Upper lobe of left lung (tissue), 6 donors: ENCODE measurements at regions not wholly inside any gene's neighbourhood (a gene's known extent, or its start where the extent isn't known, plus 50 kb on each side); places are given as distances from the start of the nearest gene placed in this dataset.
A peak's percentile ranks its signal among the peaks of the same experiment; 100 is the strongest.

Source experiments
- ATAC-seq, 2 donors: fragments of 200-7000 bp; cut with Tn5 transposase; one replicate each; pipeline ENCODE4 v1.9.1; 2022; ENCODE audit warnings: mild to moderate bottlenecking in 2 of 2, moderate library complexity in 2 of 2; ENCODE audit not compliant: low FRiP score in 2 of 2
- DNase-seq, 2 donors: peaks; one replicate each; pipeline ENCODE4 v3.0.0-alpha.2; 2019 to 2020
- H3K27ac ChIP-seq, 4 donors: fragments of 200-600 bp; sonication (generic); one replicate each; pipeline ENCODE4 v1.5.1; 2016 to 2019
- H3K27me3 ChIP-seq, 4 donors: fragments of 200-600 bp; sonication (generic); one replicate each; pipeline ENCODE4 v1.5.1; 2017 to 2019
- H3K36me3 ChIP-seq, 4 donors: fragments of 200-600 bp; sonication (generic); one replicate each; pipeline ENCODE4 v1.5.1; 2016 to 2019
- H3K4me1 ChIP-seq, 4 donors: fragments of 200-600 bp; sonication (generic); one replicate each; pipeline ENCODE4 v1.5.1; 2018 to 2019
- H3K4me3 ChIP-seq, 4 donors: fragments of 200-600 bp; sonication (generic); one replicate each; pipeline ENCODE4 v1.5.1; 2017 to 2019; ENCODE audit warnings: mild to moderate bottlenecking in 2 of 4, moderate library complexity in 1 of 4
- H3K9me3 ChIP-seq, 4 donors: fragments of 200-600 bp; sonication (generic); one replicate each; pipeline ENCODE4 v1.5.1; 2018 to 2019
- EP300 ChIP-seq, 4 donors: sonication (generic); formaldehyde crosslinking; IDR thresholded peaks; one replicate each; pipeline ENCODE4 v1.5.1; 2017; ENCODE audit warnings: antibody characterized with exemption in 4 of 4, control low read depth in 2 of 4
- POLR2A ChIP-seq, 4 donors: fragments of 450-650 bp; IDR thresholded peaks; one replicate each; pipeline ENCODE4 v1.5.1; 2016 to 2017; ENCODE audit warnings: antibody characterized with exemption in 4 of 4, mild to moderate bottlenecking in 2 of 4
- POLR2AphosphoS5 ChIP-seq, 2 donors: sonication (generic); formaldehyde crosslinking; IDR thresholded peaks; one replicate each; pipeline ENCODE4 v1.5.1; 2017; ENCODE audit warnings: antibody characterized with exemption in 2 of 2
- WGBS, 2 donors: methylation state at CpG; one replicate each; pipeline ENCODE4 v1.1.5; 2017 to 2018; 5-methylcytosine and 5-hydroxymethylcytosine counted together
- TF ChIP-seq, protein P1 (sequence below), 6 experiments: fragments of 450-650 bp in 4 of 6; fragments of 200-600 bp in 2 of 6; sonication (generic) in 2 of 6; IDR thresholded peaks; one replicate each; pipeline ENCODE4 v1.5.1; 2016 to 2019; ENCODE audit warnings: antibody characterized with exemption in 6 of 6
- donor health status: DM: no; HTN: no; CAD: no; lungs with moderate emphysema.
- donor health status: DM: no; HTN: yes; CAD: no; lungs with severe emphysema.

DNA sequence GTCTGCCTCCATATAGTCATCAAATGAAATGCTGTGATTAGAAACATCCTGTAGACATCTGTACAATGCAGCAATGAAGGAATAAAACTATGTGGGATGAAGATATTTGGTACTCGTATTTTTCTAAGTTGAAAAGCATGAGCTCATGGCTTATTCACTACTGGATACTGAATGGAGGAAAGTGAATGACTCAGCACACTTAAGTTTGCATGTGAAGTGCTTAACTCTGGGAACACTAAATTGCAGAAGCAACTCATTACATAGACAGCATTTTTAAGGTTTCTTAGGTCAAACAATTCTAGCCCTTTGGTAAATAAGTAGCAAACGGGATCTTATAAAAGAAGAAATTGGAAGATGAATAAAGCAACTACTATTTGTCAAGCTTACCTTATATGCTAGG is 429.0 kb upstream of the MIR17HG start:
- WGBS, 2 donors: 40 to 49% methylated on average over 2 of the region's 2 CpGs
- Histone ChIP-seq H3K27ac (no peak overlapping the region), H3K27me3 (no peaks in the 10 kb centered on the region), H3K4me1 (no peaks in the 10 kb centered on the region), H3K36me3 (no peaks in the 10 kb centered on the region), H3K9me3 (no peaks in the 10 kb centered on the region), H3K4me3 (no peak overlapping the region)
- DNase-seq (no peak), ATAC-seq (peak in 1 of 2 donors; percentile 22)
- TF ChIP-seq EP300 (IDR thresholded peaks at IDR 0.05): no peak
- TF ChIP-seq POLR2AphosphoS5 (IDR thresholded peaks at IDR 0.05): no peak
- TF ChIP-seq, protein P1, sequence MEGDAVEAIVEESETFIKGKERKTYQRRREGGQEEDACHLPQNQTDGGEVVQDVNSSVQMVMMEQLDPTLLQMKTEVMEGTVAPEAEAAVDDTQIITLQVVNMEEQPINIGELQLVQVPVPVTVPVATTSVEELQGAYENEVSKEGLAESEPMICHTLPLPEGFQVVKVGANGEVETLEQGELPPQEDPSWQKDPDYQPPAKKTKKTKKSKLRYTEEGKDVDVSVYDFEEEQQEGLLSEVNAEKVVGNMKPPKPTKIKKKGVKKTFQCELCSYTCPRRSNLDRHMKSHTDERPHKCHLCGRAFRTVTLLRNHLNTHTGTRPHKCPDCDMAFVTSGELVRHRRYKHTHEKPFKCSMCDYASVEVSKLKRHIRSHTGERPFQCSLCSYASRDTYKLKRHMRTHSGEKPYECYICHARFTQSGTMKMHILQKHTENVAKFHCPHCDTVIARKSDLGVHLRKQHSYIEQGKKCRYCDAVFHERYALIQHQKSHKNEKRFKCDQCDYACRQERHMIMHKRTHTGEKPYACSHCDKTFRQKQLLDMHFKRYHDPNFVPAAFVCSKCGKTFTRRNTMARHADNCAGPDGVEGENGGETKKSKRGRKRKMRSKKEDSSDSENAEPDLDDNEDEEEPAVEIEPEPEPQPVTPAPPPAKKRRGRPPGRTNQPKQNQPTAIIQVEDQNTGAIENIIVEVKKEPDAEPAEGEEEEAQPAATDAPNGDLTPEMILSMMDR (IDR thresholded peaks at IDR 0.05): no peak
- TF ChIP-seq POLR2A (IDR thresholded peaks at IDR 0.05): no peak

- TF ChIP-seq, protein P1 (IDR thresholded peaks at IDR 0.05): no peak
- TF ChIP-seq EP300 (IDR thresholded peaks at IDR 0.05): no peak
- no peak for TF ChIP-seq POLR2A (IDR thresholded peaks at IDR 0.05)
- TF ChIP-seq POLR2AphosphoS5 (IDR thresholded peaks at IDR 0.05): no peak
- no peaks in the 10 kb centered on the region for H3K27me3 ChIP-seq
- no peaks in the 10 kb centered on the region for H3K36me3 ChIP-seq
- H3K27ac ChIP-seq: no peak overlapping the region
- no peaks in the 10 kb centered on the region for H3K4me1 ChIP-seq
- H3K4me3 ChIP-seq: no peak overlapping the region
- 74 to 80% methylated on average over 3 of the region's 3 CpGs for WGBS, 2 donors
- no peak for DNase-seq
- H3K9me3 ChIP-seq: no peaks in the 10 kb centered on the region
- no peak for ATAC-seq
These were observed 428.3 kb upstream of the MIR17HG start for GRCh38 chr13:90919153-90919552.

DNA sequence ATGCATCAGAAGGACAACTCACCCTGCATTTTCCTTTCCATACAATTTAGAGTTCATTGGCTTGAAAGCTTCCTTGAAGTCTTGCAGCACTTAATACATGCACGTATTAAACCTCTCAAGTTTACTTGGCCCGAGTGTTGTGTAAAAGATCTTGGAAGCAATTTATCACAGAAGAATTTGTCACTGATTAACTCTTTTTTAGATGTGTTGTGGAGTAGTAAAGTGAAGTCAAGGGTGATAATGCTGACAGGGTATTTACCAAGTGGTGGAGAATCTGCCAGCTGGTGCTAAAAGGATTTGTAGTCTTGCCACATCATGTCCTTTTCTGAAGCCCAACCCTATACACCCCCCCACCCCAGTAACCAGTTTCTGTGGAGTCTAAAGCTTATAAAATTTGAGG is 421.0 kb upstream of the MIR17HG start:
- no peak for TF ChIP-seq POLR2A (IDR thresholded peaks at IDR 0.05)
- TF ChIP-seq, protein P1 (IDR thresholded peaks at IDR 0.05): no peak
- no peak for TF ChIP-seq POLR2AphosphoS5 (IDR thresholded peaks at IDR 0.05)
- TF ChIP-seq EP300 (IDR thresholded peaks at IDR 0.05): no peak
- Histone ChIP-seq H3K27me3 (no peaks in the 10 kb centered on the region), H3K4me3 (no peak overlapping the region), H3K9me3 (no peaks in the 10 kb centered on the region), H3K27ac (no peak overlapping the region), H3K36me3 (no peaks in the 10 kb centered on the region), H3K4me1 (no peaks in the 10 kb centered on the region)
- DNase-seq (no peak), ATAC-seq (no peak)
- 33 to 34% methylated on average over 2 of the region's 2 CpGs for WGBS, 2 donors

DNA sequence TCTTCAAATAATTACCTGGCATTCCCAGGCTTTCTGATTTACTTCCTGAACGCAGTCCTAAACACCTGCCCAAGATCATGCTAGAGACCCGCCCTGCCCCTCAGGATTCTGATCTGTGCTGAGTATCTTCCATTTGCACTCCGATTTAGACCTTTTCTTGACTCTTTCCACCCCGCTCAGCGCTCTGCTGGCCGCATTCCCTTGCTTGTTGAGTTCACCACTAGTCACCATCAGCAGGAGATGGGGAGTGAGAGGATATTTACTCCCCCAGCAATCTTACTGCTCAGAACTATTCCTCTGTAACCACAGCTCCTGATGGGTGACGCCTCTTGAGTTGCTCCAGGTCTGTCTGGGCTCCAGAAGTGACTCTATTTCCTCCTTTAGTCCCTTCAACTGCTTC is 419.4 kb upstream of the MIR17HG start:
- no peak for ATAC-seq
- no peak for DNase-seq
- no peak overlapping the region for H3K27ac ChIP-seq
- H3K36me3 ChIP-seq: no peaks in the 10 kb centered on the region
- no peaks in the 10 kb centered on the region for H3K9me3 ChIP-seq
- no peak overlapping the region for H3K4me3 ChIP-seq
- WGBS, 2 donors: 87 to 91% methylated on average over 7 of the region's 7 CpGs
- no peaks in the 10 kb centered on the region for H3K27me3 ChIP-seq
- TF ChIP-seq POLR2A (IDR thresholded peaks at IDR 0.05) (no peak), POLR2AphosphoS5 (IDR thresholded peaks at IDR 0.05) (no peak), EP300 (IDR thresholded peaks at IDR 0.05) (no peak)
- TF ChIP-seq, protein P1 (IDR thresholded peaks at IDR 0.05): no peak
- no peaks in the 10 kb centered on the region for H3K4me1 ChIP-seq

DNA sequence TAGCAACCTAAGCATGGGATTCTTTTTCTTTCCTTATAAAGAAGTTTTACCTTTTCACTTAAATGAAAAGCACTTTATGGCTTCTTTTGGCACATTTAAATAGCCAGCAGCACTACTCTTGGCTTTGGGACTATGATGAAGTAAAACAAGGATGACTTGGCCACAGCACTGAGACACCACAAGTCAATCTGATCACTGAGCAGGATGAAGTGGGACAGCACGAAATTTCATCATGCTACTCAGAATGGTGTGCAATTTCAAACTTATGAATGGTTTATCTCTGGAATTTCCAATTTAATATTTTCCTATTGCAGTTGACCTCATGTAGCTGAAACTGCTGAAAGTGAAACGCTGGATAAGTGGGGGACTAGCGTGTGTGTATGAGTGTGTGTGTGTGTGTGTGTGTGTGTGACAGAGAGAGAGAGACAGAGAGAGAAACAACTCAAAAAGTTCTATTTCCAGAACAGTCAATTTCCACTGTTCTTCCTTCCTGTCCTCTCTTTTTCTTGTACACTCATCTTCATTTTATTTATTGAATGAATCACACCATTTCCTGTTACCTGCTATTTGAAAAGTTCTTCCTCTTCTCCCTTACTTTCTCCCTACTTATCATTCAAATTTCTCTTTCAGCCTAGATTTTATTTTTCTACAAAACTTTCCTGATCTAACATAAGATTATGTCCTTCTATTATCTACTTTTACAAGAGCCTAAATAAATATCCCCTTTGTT is 414.2 kb upstream of the MIR17HG start:
- Histone ChIP-seq H3K9me3 (no peaks in the 10 kb centered on the region), H3K27ac (no peak overlapping the region), H3K36me3 (no peaks in the 10 kb centered on the region), H3K4me1 (no peaks in the 10 kb centered on the region), H3K27me3 (no peaks in the 10 kb centered on the region), H3K4me3 (no peak overlapping the region)
- DNase-seq: no peak
- ATAC-seq: no peak
- 52 to 56% methylated on average over 3 of the region's 3 CpGs for WGBS, 2 donors
- no peak for TF ChIP-seq POLR2A (IDR thresholded peaks at IDR 0.05)
- no peak for TF ChIP-seq POLR2AphosphoS5 (IDR thresholded peaks at IDR 0.05)
- TF ChIP-seq EP300 (IDR thresholded peaks at IDR 0.05): no peak
- TF ChIP-seq, protein P1 (IDR thresholded peaks at IDR 0.05): no peak
